K562 (cell line): ENCODE measurements at regions not wholly inside any gene's neighbourhood (a gene's known extent, or its start where the extent isn't known, plus 50 kb on each side); places are given as distances from the start of the nearest gene placed in this dataset.

Source experiments
- ATAC-seq: fragments of 200-7000 bp; cut with Tn5 transposase; 3 replicates; pipeline ENCODE4 v1.9.1; 2020; ENCODE audit warnings: moderate library complexity
- BruUV-seq: library from RNA; stranded (reverse); fragments of 400-500 nt; replicated peaks from 2 replicates; lab custom pipeline; 2021; lab: Mats Ljungman, UMichigan
- CTCF ChIA-PET: fragments of 300-600 bp; formaldehyde crosslinking; extraction: SDS; loops from one replicate; lab custom pipeline; 2021; ENCODE audit warnings: low intra/inter-chr PET ratio; lab: Yijun Ruan, JAX
- POLR2A ChIA-PET: fragments of 300-600, 350-650 bp; sonication (Branson Sonifier 250); formaldehyde crosslinking; extraction: SDS; loops from one replicate; lab custom pipeline; 2021; ENCODE audit warnings: antibody characterized with exemption, inconsistent platforms; lab: Yijun Ruan, JAX
- DNase-seq, 4 experiments: peaks; one replicate each; pipeline versions ENCODE4 v3.0.0 to v3.0.0-alpha.2; 2011 to 2018; ENCODE audit warnings: low spot score in 3 of 4, mixed read lengths in 3 of 4; ENCODE audit errors: extremely low read depth in 1 of 4
- FAIRE-seq: peaks from 2 replicates; lab custom pipeline; 2011; peaks lifted over from hg19 to GRCh38; lab: Jason Lieb, UNC
- H2AFZ ChIP-seq: 2 replicates; pipeline ENCODE4 v1.6.0; 2011; ENCODE audit warnings: low read depth, low read length, control low read depth, inconsistent platforms
- H3K27ac ChIP-seq: fragments of 200-600 bp; 3 replicates; pipeline ENCODE4 v1.8.0; 2011; ENCODE audit warnings: low read depth, mild to moderate bottlenecking, control low read depth, inconsistent platforms, low read length, moderate library complexity, mixed read lengths; ENCODE audit errors: extremely low read depth
- H3K27me3 ChIP-seq, 2 experiments: fragments of 300-600 bp in 1 of 2; 2 replicates in 1 of 2; 3 replicates in 1 of 2; pipeline versions ENCODE4 v1.6.0 to v1.8.0; 2011; ENCODE audit warnings: inconsistent platforms in 2 of 2, low read length in 2 of 2, mild to moderate bottlenecking in 1 of 2, mixed read lengths in 1 of 2, moderate library complexity in 1 of 2; ENCODE audit not compliant: control insufficient read depth in 2 of 2, insufficient read depth in 2 of 2
- H3K36me3 ChIP-seq: fragments of 300-600 bp; 3 replicates; pipeline ENCODE4 v1.8.0; 2011; ENCODE audit warnings: mild to moderate bottlenecking, low read length, inconsistent platforms; ENCODE audit not compliant: control insufficient read depth, insufficient read depth
- H3K4me1 ChIP-seq, 2 experiments: fragments of 200-600 bp in 1 of 2; replicated peaks in 1 of 2; 2 replicates in 1 of 2; 3 replicates in 1 of 2; pipeline versions ENCODE4 v1.5.1 to v1.8.0; 2011; ENCODE audit warnings: inconsistent platforms in 2 of 2, low read length in 2 of 2, mild to moderate bottlenecking in 1 of 2, mixed read lengths in 1 of 2, moderate library complexity in 1 of 2; ENCODE audit not compliant: control insufficient read depth in 2 of 2, insufficient read depth in 2 of 2
- H3K4me2 ChIP-seq: 2 replicates; pipeline ENCODE4 v1.6.1; 2011; ENCODE audit warnings: low read length, control low read depth, inconsistent platforms, mixed read lengths; ENCODE audit not compliant: insufficient read depth
- H3K4me3 ChIP-seq: fragments of 200-600 bp; sonication (generic), shearing (Covaris generic); 2 replicates; pipeline ENCODE4 v1.5.1; 2016; ENCODE audit warnings: control low read depth, inconsistent platforms
- H3K79me2 ChIP-seq: fragments of 200-600 bp; 3 replicates; pipeline ENCODE4 v1.8.0; 2011; ENCODE audit warnings: low read length, inconsistent platforms; ENCODE audit not compliant: control insufficient read depth, insufficient read depth
- H3K9ac ChIP-seq, 2 experiments: 2 replicates each; pipeline versions ENCODE4 v1.6.0 to v1.6.1; 2011; ENCODE audit warnings: low read depth in 2 of 2, low read length in 2 of 2, control low read depth in 1 of 2, inconsistent platforms in 1 of 2, mild to moderate bottlenecking in 1 of 2, mixed read lengths in 1 of 2; ENCODE audit not compliant: insufficient read depth in 1 of 2
- H3K9me1 ChIP-seq: one replicate; pipeline ENCODE4 v1.6.0; 2011; ENCODE audit warnings: inconsistent platforms, mild to moderate bottlenecking, low read length, moderate library complexity; ENCODE audit not compliant: control insufficient read depth, insufficient read depth
- H3K9me3 ChIP-seq: replicated peaks from 2 replicates; pipeline ENCODE4 v1.5.1; 2011; ENCODE audit warnings: low read depth, low read length, inconsistent platforms; ENCODE audit not compliant: control insufficient read depth, insufficient read depth
- H4K20me1 ChIP-seq: replicated peaks from 2 replicates; pipeline ENCODE4 v1.6.1; 2011; ENCODE audit warnings: low read length, inconsistent platforms, mixed read lengths; ENCODE audit not compliant: control insufficient read depth, insufficient read depth
- IRF2 ChIP-seq: sonication (generic); formaldehyde crosslinking; IDR thresholded peaks from 2 replicates; pipeline ENCODE4 v1.8.1; 2022; ENCODE audit warnings: mild to moderate bottlenecking, missing genetic modification reagents
- MEIS2 ChIP-seq: fragments of 450-650 bp; IDR thresholded peaks from 2 replicates; pipeline ENCODE4 v1.6.1; 2014; ENCODE audit warnings: mild to moderate bottlenecking; ENCODE audit not compliant: partially characterized antibody
- PCBP1 ChIP-seq: fragments of 200-400 bp; formaldehyde crosslinking; IDR thresholded peaks from 2 replicates; pipeline ENCODE4 v1.6.1; 2018; ENCODE audit warnings: mild to moderate bottlenecking, low read depth, low read length; ENCODE audit not compliant: poor library complexity, severe bottlenecking
- RAD21 ChIP-seq, 2 experiments: fragments of 250-450 bp in 1 of 2; fragments of 450-650 bp in 1 of 2; sonication (Bioruptor Pico) in 1 of 2; formaldehyde crosslinking in 1 of 2; IDR thresholded peaks in 1 of 2; conservative IDR thresholded peaks in 1 of 2; 2 replicates each; pipeline versions ENCODE4 v1.4.0 to v1.8.0; 2020 to 2022; ENCODE audit warnings: mild to moderate bottlenecking in 2 of 2, moderate library complexity in 1 of 2
- WGBS: fragments of 100-300 bp; shearing (Covaris generic); methylation state at CpG from one replicate; pipeline ENCODE4 v1.1.6; 2016; ENCODE audit warnings: low coverage, mixed read lengths; ENCODE audit not compliant: insufficient coverage; ENCODE audit errors: missing lambda C conversion rate; 5-methylcytosine and 5-hydroxymethylcytosine counted together
- in situ Hi-C: fragments of 300-500 bp; cut with MboI; formaldehyde crosslinking; loops from 4 replicates; pipeline ENCODE4 v1.15.0; 2018; ENCODE audit warnings: inconsistent platforms, mixed read lengths
- intact Hi-C: fragments of 100-400 bp; cut with micrococcal nuclease; formaldehyde crosslinking; loops from 2 replicates; pipeline ENCODE4 v1.14.2; 2022
- TF ChIP-seq, protein P1 (sequence below), 3 experiments: IDR thresholded peaks in 2 of 3; conservative IDR thresholded peaks in 1 of 3; 2 replicates each; pipeline ENCODE4 v1.5.1; 2011 to 2012; ENCODE audit warnings: low read length in 3 of 3, mild to moderate bottlenecking in 3 of 3, control low read depth in 2 of 3, improper control_type of control experiment in 1 of 3, inconsistent platforms in 1 of 3, low read depth in 1 of 3, mixed read lengths in 1 of 3, moderate library complexity in 1 of 3; ENCODE audit not compliant: insufficient read depth in 2 of 3
- TF ChIP-seq, protein P2 (sequence below), 2 experiments: IDR thresholded peaks in 1 of 2; conservative IDR thresholded peaks in 1 of 2; 2 replicates each; pipeline ENCODE4 v1.6.1; 2016; ENCODE audit warnings: low read depth in 2 of 2, mild to moderate bottlenecking in 1 of 2, missing compliant biosample characterization in 1 of 2, missing genetic modification characterization in 1 of 2, moderate library complexity in 1 of 2
- TF ChIP-seq, protein P3 (sequence below): fragments of 450-650 bp; IDR thresholded peaks from 2 replicates; pipeline ENCODE4 v1.6.1; 2016
- TF ChIP-seq, protein P4 (sequence below): fragments of 450-650 bp; IDR thresholded peaks from 2 replicates; pipeline ENCODE4 v1.6.1; 2018; ENCODE audit warnings: mild to moderate bottlenecking, low read depth; ENCODE audit not compliant: partially characterized antibody

DNA sequence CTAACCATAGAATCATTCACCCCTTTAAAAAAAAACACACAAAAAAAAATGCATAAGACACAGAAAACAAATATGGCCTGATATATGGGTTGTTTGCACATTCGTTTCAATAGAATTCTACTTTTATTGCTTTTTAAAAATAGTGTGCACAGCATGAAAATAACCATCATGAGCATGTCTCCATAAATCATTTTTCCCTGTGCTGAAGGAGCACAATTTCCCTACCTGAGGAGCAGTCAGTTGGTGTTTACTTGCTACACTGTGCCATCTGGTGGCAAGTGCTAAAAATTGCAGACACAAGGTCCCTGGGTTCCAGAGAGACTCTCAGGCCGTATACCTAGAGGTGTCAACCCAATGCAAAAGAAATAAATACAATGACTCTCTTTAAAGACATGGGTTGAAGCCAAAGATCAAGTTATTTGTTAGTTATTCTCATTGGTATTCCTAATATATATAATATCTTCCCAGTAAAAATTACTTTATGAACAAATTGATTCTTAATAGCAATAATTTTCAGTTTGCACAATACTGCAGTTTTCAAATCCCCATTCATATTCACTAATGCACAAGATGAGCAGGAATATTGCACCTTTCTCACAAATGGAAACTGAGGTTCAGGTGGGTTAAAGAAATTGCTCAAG is 551.4 kb downstream of the IQCM start:
- TF ChIP-seq RAD21 (CRISPR knock-in tag; conservative IDR thresholded peaks at IDR 0.05 in 1 of 2, IDR thresholded peaks at IDR 0.05 in 1 of 2), result peak; percentile 37 to 59
- no peak for TF ChIP-seq IRF2
- TF ChIP-seq, protein P1, sequence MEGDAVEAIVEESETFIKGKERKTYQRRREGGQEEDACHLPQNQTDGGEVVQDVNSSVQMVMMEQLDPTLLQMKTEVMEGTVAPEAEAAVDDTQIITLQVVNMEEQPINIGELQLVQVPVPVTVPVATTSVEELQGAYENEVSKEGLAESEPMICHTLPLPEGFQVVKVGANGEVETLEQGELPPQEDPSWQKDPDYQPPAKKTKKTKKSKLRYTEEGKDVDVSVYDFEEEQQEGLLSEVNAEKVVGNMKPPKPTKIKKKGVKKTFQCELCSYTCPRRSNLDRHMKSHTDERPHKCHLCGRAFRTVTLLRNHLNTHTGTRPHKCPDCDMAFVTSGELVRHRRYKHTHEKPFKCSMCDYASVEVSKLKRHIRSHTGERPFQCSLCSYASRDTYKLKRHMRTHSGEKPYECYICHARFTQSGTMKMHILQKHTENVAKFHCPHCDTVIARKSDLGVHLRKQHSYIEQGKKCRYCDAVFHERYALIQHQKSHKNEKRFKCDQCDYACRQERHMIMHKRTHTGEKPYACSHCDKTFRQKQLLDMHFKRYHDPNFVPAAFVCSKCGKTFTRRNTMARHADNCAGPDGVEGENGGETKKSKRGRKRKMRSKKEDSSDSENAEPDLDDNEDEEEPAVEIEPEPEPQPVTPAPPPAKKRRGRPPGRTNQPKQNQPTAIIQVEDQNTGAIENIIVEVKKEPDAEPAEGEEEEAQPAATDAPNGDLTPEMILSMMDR (IDR thresholded peaks at IDR 0.05 in 2 of 3, conservative IDR thresholded peaks at IDR 0.05 in 1 of 3; ENCODE audit: insufficient read depth in 2 of 3, low read depth in 1 of 3, low read length in 3 of 3), result peak; percentile 30 to 53 (median 51); a peak in 4 of 6 replicates
- TF ChIP-seq MEIS2, result peak; percentile 41
- TF ChIP-seq, protein P2, sequence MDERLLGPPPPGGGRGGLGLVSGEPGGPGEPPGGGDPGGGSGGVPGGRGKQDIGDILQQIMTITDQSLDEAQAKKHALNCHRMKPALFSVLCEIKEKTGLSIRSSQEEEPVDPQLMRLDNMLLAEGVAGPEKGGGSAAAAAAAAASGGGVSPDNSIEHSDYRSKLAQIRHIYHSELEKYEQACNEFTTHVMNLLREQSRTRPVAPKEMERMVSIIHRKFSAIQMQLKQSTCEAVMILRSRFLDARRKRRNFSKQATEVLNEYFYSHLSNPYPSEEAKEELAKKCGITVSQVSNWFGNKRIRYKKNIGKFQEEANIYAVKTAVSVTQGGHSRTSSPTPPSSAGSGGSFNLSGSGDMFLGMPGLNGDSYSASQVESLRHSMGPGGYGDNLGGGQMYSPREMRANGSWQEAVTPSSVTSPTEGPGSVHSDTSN (CRISPR knock-in tag; IDR thresholded peaks at IDR 0.05; ENCODE audit: low read depth), result no peak
- TF ChIP-seq, protein P2 (tag; conservative IDR thresholded peaks at IDR 0.05; ENCODE audit: low read depth), result 0 out of 2 replicates have a peak, but pooled peaks have one; percentile 38
- TF ChIP-seq, protein P3, sequence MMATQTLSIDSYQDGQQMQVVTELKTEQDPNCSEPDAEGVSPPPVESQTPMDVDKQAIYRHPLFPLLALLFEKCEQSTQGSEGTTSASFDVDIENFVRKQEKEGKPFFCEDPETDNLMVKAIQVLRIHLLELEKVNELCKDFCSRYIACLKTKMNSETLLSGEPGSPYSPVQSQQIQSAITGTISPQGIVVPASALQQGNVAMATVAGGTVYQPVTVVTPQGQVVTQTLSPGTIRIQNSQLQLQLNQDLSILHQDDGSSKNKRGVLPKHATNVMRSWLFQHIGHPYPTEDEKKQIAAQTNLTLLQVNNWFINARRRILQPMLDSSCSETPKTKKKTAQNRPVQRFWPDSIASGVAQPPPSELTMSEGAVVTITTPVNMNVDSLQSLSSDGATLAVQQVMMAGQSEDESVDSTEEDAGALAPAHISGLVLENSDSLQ, result 0 out of 2 replicates have a peak, but pooled peaks have one; percentile 10
- no peak for TF ChIP-seq PCBP1
- TF ChIP-seq, protein P4, sequence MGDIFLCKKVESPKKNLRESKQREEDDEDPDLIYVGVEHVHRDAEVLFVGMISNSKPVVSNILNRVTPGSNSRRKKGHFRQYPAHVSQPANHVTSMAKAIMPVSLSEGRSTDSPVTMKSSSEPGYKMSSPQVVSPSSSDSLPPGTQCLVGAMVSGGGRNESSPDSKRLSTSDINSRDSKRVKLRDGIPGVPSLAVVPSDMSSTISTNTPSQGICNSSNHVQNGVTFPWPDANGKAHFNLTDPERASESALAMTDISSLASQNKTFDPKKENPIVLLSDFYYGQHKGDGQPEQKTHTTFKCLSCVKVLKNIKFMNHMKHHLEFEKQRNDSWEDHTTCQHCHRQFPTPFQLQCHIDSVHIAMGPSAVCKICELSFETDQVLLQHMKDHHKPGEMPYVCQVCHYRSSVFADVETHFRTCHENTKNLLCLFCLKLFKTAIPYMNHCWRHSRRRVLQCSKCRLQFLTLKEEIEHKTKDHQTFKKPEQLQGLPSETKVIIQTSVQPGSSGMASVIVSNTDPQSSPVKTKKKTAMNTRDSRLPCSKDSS, result no peak
- FAIRE-seq, result no peak
- H4K20me1 ChIP-seq, result no peaks in the 10 kb centered on the region
- ChIA-PET POLR2A (no interaction called here), CTCF (no interaction called here)
- no peaks in the 10 kb centered on the region for H3K36me3 ChIP-seq
- no peak overlapping the region for H2AFZ ChIP-seq
- no peak overlapping the region for H3K4me3 ChIP-seq
- peak; percentile 6 to 45 (median 24) for DNase-seq
- H3K4me2 ChIP-seq, result no peak overlapping the region
- WGBS, result 0% methylated on average over 2 of the region's 2 CpGs
- H3K9me3 ChIP-seq, result no peaks in the 10 kb centered on the region
- no peak overlapping the region for H3K9ac ChIP-seq
- no peaks in the 10 kb centered on the region for H3K79me2 ChIP-seq
- H3K4me1 ChIP-seq, result no peaks in the 10 kb centered on the region
- intact Hi-C loops (loop anchor here (5.0 kb wide), 1 partner anchor 1282 kb away; no protein-coding TSS in a partner anchor), in situ Hi-C loops (no loop called here)
- no TSS peak for BruUV-seq
- no peak overlapping the region for H3K27ac ChIP-seq
- peak; percentile 68; the same call in 2 of the 3 replicates for ATAC-seq
- no peaks in the 10 kb centered on the region for H3K27me3 ChIP-seq
- H3K9me1 ChIP-seq, result no peaks in the 10 kb centered on the region
